ENCODE measurements at regions not wholly inside any gene's neighbourhood (a gene's known extent, or its start where the extent isn't known, plus 50 kb on each side); places are given as distances from the start of the nearest gene placed in this dataset.

GRCh38 chr7:29652556-29652955 is 88.9 kb downstream of the PRR15 start:
- no peaks in the 10 kb centered on the region for H3K4me1 ChIP-seq (ENCODE audit: control insufficient read depth, insufficient read depth, low read length)
- H3K23ac ChIP-seq (ENCODE audit: low read depth, low read length), result no peak overlapping the region
- H3K9me3 ChIP-seq (ENCODE audit: control insufficient read depth, insufficient read depth, low read length), result no peaks in the 10 kb centered on the region
- intact Hi-C loops (cut with micrococcal nuclease) (no loop called here), dilution Hi-C loops (cut with HindIII; ENCODE audit: low sequenced_read_pairs, unreplicated experiment) (no loop called here), in situ Hi-C loops (cut with MboI; ENCODE audit: low sequenced_read_pairs) (no loop called here)
- no TSS peak for BruUV-seq (replicated peaks)
- H2BK5ac ChIP-seq (ENCODE audit: low read depth, low read length, poor library complexity, severe bottlenecking), result no peak overlapping the region
- H3K4me2 ChIP-seq (ENCODE audit: low read depth, low read length), result no peak overlapping the region
- H3K9me1 ChIP-seq (ENCODE audit: insufficient read depth, low read length), result no peaks in the 10 kb centered on the region
- no peak overlapping the region for H4K8ac ChIP-seq (ENCODE audit: low read depth in 2 of 2, low read length in 2 of 2)
- H3K27ac ChIP-seq (ENCODE audit: insufficient read depth, low read length), result no peak overlapping the region
- H3K9ac ChIP-seq (ENCODE audit: low read depth, low read length), result no peak overlapping the region
- no peaks in the 10 kb centered on the region for H3K27me3 ChIP-seq (ENCODE audit: control insufficient read depth, insufficient read depth, low read length)
- H3K18ac ChIP-seq (ENCODE audit: low read depth, low read length), result no peak overlapping the region
- no peaks in the 10 kb centered on the region for H3K36me3 ChIP-seq (ENCODE audit: control insufficient read depth, insufficient read depth, low read length)
- H3K4ac ChIP-seq (ENCODE audit: low read depth, low read length), result no peak overlapping the region
- H3K4me3 ChIP-seq (ENCODE audit: insufficient read depth, low read depth, low read length), result no peak overlapping the region
- no peak overlapping the region for H2AK5ac ChIP-seq (ENCODE audit: low read depth, low read length)
- H4K5ac ChIP-seq (ENCODE audit: low read depth, low read length), result no peak overlapping the region
- POLR2A ChIA-PET (ENCODE audit: unreplicated experiment), result no interaction called here
- H3K14ac ChIP-seq (replicated peaks; ENCODE audit: low read depth, low read length), result no peak overlapping the region
- H2BK20ac ChIP-seq (ENCODE audit: low read depth, low read length), result no peak overlapping the region
- 50% methylated on average over 2 of the region's 2 CpGs; no CpG with 5 or more reads in 1 of the 2 experiments for WGBS, 2 experiments (ENCODE audit: extremely low coverage in 2 of 2, insufficient read length in 1 of 2)
- H2BK120ac ChIP-seq (ENCODE audit: low read depth, low read length), result no peak overlapping the region
- CTCF ChIA-PET, result no interaction called here
- H3K79me1 ChIP-seq (ENCODE audit: low read depth in 1 of 2, low read length in 2 of 2), result no peaks in the 10 kb centered on the region
- H2BK15ac ChIP-seq (ENCODE audit: low read depth, low read length), result no peak overlapping the region
- H3K56ac ChIP-seq (ENCODE audit: extremely low read depth, insufficient read depth, low read length), result no peak overlapping the region
- H2AK9ac ChIP-seq (replicated peaks; ENCODE audit: low read depth, low read length, poor library complexity), result no peak overlapping the region
- no peaks in the 10 kb centered on the region for H4K20me1 ChIP-seq (ENCODE audit: insufficient read depth, low read length)
- H2AFZ ChIP-seq (replicated peaks; ENCODE audit: low read length, poor library complexity), result no peak overlapping the region
- no peak for TF ChIP-seq NFE2L2 (IDR thresholded peaks at IDR 0.05; ENCODE audit: low read depth, low read length)
- TF ChIP-seq MAZ (IDR thresholded peaks at IDR 0.05; ENCODE audit: borderline replicate concordance, low read depth, low read length), result no peak
- no peak for TF ChIP-seq RFX5 (IDR thresholded peaks at IDR 0.05; ENCODE audit: low read depth, low read length)
- no peak for TF ChIP-seq RCOR1 (IDR thresholded peaks at IDR 0.05; ENCODE audit: insufficient replicate concordance, low read length)
- TF ChIP-seq BHLHE40 (IDR thresholded peaks at IDR 0.05; ENCODE audit: low read depth, low read length), result no peak
- no peak for TF ChIP-seq ELK1 (IDR thresholded peaks at IDR 0.05; ENCODE audit: borderline replicate concordance, low read depth, low read length)
- TF ChIP-seq SMC3 (IDR thresholded peaks at IDR 0.05; ENCODE audit: low read depth, low read length), result no peak
- TF ChIP-seq CEBPB (IDR thresholded peaks at IDR 0.05; ENCODE audit: low read depth, low read length), result no peak
- TF ChIP-seq MXI1 (IDR thresholded peaks at IDR 0.05; ENCODE audit: borderline replicate concordance, low read depth, low read length), result no peak
- TF ChIP-seq POLR2A (IDR thresholded peaks at IDR 0.05; ENCODE audit: low read depth, low read length), result no peak
- TF ChIP-seq CTCF (conservative IDR thresholded peaks at IDR 0.05; ENCODE audit: low read depth, low read length), result no peak
- TF ChIP-seq FOS (IDR thresholded peaks at IDR 0.05; ENCODE audit: low read depth, low read length), result no peak
- no peak for TF ChIP-seq RAD21 (IDR thresholded peaks at IDR 0.05; ENCODE audit: low read length)
- no peak for TF ChIP-seq MAFK (IDR thresholded peaks at IDR 0.05; ENCODE audit: low read depth, low read length)
- TF ChIP-seq CHD1 (IDR thresholded peaks at IDR 0.05; ENCODE audit: low read depth, low read length), result no peak
- TF ChIP-seq, protein P1, sequence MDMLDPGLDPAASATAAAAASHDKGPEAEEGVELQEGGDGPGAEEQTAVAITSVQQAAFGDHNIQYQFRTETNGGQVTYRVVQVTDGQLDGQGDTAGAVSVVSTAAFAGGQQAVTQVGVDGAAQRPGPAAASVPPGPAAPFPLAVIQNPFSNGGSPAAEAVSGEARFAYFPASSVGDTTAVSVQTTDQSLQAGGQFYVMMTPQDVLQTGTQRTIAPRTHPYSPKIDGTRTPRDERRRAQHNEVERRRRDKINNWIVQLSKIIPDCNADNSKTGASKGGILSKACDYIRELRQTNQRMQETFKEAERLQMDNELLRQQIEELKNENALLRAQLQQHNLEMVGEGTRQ (IDR thresholded peaks at IDR 0.05; ENCODE audit: low read depth, low read length), result no peak
- H4K91ac ChIP-seq (ENCODE audit: insufficient read depth, low read depth, low read length), result no peak overlapping the region
- ATAC-seq (ENCODE audit: low read depth), result no peak
- DNase-seq, result no peak
